G401.6 (cell line): ENCODE measurements at regions not wholly inside any gene's neighbourhood (a gene's known extent, or its start where the extent isn't known, plus 50 kb on each side); places are given as distances from the start of the nearest gene placed in this dataset.
"Not testable (repeated sequence)": the region's sequence is repeated elsewhere in the genome, so short reads cannot be mapped to it uniquely, and the experiment has no call there.

ENCODE experiments used
- FAIRE-seq: peaks from 2 replicates; lab custom pipeline; 2012; peaks lifted over from hg19 to GRCh38; lab: Jason Lieb, UNC

DNA sequence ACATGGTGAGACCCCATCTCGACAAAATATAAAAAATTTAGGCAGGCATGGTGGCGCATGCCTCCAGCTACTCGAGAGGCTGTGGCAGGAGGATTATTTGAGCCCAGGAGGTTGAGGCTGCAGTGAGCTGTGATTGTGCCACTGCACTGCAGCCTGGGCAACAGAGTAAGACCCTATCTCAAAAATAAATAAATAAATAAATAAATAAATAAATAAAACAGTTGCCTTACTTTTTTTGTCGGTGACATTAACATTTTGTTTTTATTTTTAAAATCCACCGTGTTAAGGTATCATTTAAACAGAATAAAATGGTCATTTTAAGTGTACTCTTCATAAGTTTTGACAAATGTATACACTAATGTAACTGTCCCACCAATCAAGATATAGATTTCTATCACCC lies 57.0 kb downstream of the RASL11A start:
- FAIRE-seq, result no peak

DNA sequence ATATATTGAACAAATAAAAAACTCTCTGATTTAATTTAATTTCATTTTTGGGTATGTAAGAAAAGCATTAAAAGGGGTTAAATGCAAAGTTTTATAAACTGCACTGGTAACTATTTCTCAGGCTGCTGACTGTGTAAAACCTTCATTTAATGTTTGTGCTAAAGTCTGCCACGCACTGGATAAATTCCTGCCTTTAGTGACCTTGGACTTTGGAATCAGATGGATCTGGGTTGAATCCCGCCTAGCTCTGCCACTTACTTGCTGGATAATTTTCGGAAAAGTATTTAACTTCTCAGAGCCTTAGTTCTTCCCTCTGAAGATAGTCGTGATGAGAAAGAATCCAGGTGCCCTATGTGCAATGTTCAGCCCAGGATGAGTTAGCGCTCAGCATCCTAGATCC lies 58.6 kb downstream of the RASL11A start:
- FAIRE-seq, result no peak

DNA sequence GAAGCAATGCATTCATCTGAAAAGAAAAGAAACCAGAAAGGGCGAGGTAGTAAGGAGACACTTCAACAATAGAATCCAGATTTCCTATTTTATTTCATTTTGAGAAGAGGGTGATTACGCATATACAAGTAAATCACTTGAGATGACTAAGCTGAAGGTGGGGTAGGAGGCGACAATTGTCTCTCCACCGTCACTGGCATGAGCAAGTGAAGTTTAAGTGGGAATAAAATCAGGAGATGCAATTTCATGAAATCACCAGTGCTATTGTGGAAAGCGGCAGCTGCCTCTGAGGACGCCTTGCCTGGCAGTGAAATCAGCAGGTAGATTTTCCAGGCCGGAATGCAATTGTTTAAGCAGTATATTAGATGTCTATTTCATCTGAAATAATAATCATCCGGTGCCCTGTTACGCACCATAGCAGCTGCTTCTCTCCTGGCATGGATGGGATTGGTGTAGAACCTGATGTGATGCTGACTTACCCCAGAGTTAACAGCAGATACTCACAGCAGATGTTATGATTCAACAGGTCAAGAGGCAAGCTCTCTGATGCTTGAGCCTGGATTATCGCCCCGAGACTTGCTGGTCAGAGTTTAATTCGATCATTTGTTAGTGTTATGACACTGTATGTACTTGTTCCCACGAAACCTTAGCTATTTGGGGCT lies 64.3 kb downstream of the RASL11A start:
- no peak for FAIRE-seq

DNA sequence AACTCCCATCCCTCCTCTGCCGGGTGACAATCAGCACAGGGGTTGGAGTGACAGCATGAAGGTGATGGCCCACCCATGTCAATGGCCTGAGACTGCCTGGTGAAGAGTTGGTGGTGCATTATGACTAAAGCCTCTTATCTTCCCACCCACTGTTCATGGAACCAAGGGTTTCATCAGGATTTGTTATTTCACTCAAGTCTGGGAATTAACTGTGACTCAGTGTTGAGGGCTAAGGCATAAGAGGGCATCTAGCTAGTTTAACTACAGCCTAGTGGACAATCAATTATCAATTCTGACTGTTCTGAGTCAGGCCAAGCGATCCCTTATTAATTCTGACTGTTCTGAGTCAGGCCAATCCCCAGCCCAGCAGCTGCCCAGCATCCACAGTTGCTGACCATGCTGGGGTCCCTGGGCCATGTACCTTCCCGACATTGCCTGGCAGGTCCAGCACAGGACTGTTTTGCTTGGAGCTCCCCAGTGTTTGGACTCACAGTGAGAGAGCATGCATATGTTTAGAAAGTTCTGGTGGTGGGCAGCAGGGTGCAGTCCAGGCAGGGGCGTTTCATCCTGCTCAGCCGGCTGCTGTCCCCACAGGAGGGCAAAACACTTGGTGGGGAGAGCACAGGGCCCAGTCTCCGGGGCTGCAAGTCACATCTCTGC lies 65.5 kb downstream of the RASL11A start:
- no peak for FAIRE-seq

- FAIRE-seq, result no peak
These were observed 67.6 kb downstream of the RASL11A start for GRCh38 chr13:27338207-27338606.

DNA sequence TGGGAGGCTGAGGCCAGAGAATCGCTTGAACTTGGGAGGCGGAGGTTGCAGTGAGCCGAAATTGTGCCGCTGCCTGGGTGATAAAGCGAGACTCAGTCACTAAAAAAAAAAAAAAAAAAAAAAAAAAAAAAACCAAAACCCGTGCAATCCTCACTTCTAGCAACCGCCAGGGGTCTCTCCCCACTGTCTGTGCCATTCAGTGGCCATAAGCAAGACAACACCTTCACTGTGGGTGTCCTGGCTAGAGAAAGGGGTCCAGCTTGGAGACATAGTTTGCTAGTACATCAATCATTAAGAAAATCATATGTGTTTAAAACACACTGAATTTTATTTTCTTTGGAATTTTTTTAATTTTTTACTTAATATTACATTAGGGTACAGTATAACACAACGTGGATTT lies 68.2 kb downstream of the RASL11A start:
- FAIRE-seq, result no peak

DNA sequence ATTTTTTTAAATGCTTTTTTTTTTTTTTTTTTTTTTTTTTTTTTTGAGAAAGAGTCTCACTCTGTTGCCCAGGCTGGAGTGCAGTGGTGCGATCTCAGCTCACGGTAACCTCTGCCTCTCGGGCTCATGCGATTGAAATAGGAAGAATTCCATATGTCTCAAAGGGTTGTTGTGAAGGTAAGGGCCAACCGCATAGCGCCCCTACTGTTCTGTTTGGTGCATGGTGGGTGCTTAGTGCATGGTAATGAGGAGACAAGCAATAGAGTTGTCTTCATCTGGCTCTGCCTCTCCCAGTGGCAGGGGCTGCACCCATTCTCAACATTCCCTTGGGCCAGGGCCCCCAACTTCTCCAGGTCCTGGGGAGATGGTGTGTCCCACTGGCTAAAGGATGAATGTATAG lies 68.7 kb downstream of the RASL11A start:
- FAIRE-seq, result no peak

- no peak for FAIRE-seq
These were observed 71.0 kb downstream of the RASL11A start for GRCh38 chr13:27341616-27342015.

GRCh38 chr13:27347211-27347772 lies 76.7 kb downstream of the RASL11A start:
- FAIRE-seq, result no peak

- FAIRE-seq, result no peak
These were observed 76.0 kb upstream of the GTF3A start for GRCh38 chr13:27348461-27348860.

- FAIRE-seq, result no peak
These were observed 75.0 kb upstream of the GTF3A start for GRCh38 chr13:27349458-27349857.

DNA sequence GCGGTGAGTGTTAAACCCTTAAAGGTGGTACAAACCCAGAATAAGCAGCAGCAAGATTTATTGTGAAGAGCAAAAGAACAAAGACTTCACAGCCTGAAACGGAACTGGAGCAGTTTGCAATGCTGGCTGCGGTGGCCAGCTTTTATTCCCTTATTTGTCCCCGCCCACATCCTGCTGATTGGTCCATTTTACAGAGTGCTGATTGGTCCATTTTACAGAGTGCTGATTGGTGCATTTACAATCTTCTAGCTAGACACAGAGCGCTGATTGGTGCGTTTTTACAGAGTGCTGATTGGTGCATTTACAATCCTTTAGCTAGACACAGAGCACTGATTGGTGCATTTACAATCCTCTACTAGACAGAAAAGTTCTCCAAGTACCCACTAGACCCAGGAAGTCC lies 73.6 kb upstream of the GTF3A start:
- FAIRE-seq, result not testable (repeated sequence)

GRCh38 chr13:27352698-27353097 lies 71.7 kb upstream of the GTF3A start:
- FAIRE-seq, result no peak

DNA sequence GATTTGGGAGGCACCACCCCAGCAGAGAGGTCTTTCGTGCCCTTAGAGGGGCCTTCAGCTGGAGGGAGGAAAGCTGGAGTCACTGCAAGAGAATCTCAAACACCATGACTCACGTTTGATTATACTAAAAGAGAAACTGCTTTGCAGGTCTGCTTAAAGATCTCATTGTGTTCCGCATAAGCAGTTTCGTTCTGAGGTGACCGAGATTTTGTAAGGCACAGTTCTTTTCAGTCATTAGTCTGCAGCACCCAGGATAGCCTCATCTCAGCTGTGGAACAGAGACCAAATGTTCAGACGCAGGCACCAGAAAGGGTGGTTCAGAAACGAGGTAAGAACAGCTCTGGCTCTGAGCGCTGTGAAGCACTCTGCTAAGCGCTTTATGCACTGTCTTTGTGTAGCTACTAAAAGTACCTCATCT lies 71.2 kb upstream of the GTF3A start:
- no peak for FAIRE-seq

DNA sequence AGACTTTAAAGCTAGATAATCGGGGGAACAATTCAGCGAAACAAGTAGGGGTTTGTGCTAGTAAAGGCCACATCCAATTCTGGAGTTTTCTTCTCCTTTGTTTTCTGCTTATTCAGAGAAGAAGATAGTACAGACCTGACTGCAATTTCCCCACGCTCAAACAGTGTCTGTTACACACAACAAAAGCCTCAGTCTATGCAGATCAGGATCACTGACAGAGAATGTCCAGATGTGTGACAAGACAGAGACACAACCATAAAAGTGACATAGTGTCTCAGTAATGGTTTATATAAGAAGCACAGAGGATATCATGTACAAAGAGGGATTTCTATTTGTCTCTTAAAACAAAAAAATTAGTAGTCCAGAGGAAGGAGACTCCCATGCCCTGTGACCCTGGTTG lies 70.7 kb upstream of the GTF3A start:
- FAIRE-seq, result no peak

DNA sequence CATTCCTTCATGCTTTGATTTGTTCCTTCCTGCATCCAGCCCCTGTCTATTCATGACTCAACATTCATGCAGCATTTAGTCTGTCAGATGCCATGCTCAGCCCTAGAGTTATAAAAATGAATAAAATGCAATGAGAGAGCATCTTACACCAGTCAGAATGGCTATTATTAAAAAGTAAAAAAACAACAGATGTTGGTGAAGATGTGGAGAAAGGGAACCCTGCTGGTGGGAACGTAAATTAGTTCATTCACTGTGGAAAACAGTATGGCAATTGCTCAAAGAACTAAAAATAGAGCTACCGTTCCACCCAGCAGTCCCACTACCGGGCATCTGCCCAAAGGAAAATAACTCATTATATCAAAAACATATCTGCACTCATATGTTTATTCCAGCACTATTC lies 70.0 kb upstream of the GTF3A start:
- no peak for FAIRE-seq

- no peak for FAIRE-seq
These were observed 68.5 kb upstream of the GTF3A start for GRCh38 chr13:27355894-27356293.

GRCh38 chr13:27358420-27358819 lies 66.0 kb upstream of the GTF3A start:
- FAIRE-seq, result no peak

DNA sequence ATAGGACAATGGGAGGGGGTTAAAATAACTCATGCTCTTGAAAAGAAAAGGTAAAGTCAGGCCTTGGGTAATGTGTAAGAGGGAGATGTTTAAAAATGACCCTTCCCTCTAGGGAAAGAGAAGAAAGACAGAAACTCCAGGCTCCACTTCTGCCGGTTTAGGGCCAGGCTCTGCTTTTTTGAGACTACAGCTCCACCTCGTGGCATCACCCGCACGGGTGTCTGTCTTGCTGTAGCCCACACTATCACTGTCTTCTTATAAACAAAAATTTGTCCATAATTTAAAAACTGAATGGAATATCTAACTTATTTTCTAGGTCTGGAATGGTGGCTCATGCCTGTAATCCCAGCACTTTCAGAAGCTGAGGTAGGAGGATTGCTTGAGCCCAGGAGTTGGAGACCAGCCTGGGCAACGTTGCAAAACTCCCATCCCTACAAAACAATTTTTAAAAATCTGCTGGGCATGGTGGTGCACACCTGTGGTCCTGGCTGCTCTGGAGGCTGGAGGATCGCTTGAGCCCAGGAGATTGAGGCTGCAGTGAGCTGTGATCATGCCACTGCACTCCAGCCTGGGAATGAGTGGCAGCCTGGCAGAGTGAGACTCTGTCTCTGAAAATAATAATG lies 65.1 kb upstream of the GTF3A start:
- peak; percentile 74 for FAIRE-seq

- no peak for FAIRE-seq
These were observed 63.9 kb upstream of the GTF3A start for GRCh38 chr13:27360562-27360961.

- FAIRE-seq, result peak; percentile 80
These were observed 62.2 kb upstream of the GTF3A start for GRCh38 chr13:27362064-27362751.

DNA sequence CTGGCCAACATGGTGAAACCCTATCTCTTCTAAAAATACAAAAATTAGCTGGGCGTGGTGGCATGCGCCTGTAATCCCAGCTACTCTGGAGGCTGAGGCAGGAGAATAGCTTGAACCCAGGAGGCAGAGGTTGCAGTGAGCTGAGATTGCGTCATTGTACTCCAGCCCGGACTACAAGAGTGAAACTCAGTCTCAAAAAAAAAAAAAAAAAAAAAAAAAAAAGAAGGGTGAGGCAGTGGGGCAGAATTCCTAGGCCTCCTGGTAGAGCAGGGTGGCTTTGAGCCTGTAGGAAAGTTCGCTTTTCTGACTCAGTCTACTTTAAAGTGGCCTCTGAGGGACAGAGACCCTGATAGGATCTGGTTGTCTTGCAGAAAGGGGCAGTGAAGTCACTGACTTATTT lies 60.8 kb upstream of the GTF3A start:
- FAIRE-seq, result not testable (repeated sequence)

- FAIRE-seq, result no peak
These were observed 56.8 kb upstream of the GTF3A start for GRCh38 chr13:27367570-27367969.
